Panc1 (cell line): ENCODE measurements at regions not wholly inside any gene's neighbourhood (a gene's known extent, or its start where the extent isn't known, plus 50 kb on each side); places are given as distances from the start of the nearest gene placed in this dataset.

Source experiments
- ATAC-seq: fragments of 200-7000 bp; cut with Tn5 transposase; 2 replicates; pipeline ENCODE4 v1.9.1; 2020; ENCODE audit warnings: mild to moderate bottlenecking, moderate library complexity
- BruUV-seq: library from RNA; stranded (reverse); fragments of 400-500 nt; replicated peaks from 2 replicates; lab custom pipeline; 2021; lab: Mats Ljungman, UMichigan
- CTCF ChIA-PET: fragments of 300-600 bp; sonication (Branson Sonifier 250); formaldehyde crosslinking; loops from one replicate; lab custom pipeline; 2022; ENCODE audit warnings: antibody characterized with exemption; lab: Charles Lee
- POLR2A ChIA-PET: fragments of 300-600 bp; sonication (Branson Sonifier 250); formaldehyde crosslinking; loops from one replicate; lab custom pipeline; 2022; ENCODE audit warnings: antibody characterized with exemption; lab: Charles Lee
- DNase-seq: peaks from one replicate; pipeline ENCODE4 v3.0.0-alpha.2; 2010; ENCODE audit warnings: low read depth, low spot score
- H3K27ac ChIP-seq: 2 replicates; pipeline ENCODE4 v1.5.1; 2011; ENCODE audit warnings: mild to moderate bottlenecking, low read length, inconsistent platforms
- H3K27me3 ChIP-seq: fragments of 200-500 bp; sonication (Bioruptor generic); 2 replicates; pipeline ENCODE4 v1.6.0; 2014; ENCODE audit warnings: low read length, inconsistent platforms; ENCODE audit not compliant: control insufficient read depth, insufficient read depth
- H3K36me3 ChIP-seq: fragments of 200-500 bp; sonication (Bioruptor generic); 2 replicates; pipeline ENCODE4 v1.5.1; 2014; ENCODE audit warnings: inconsistent platforms, mild to moderate bottlenecking, low read length, moderate library complexity; ENCODE audit not compliant: control insufficient read depth, insufficient read depth
- H3K4me1 ChIP-seq: 2 replicates; pipeline ENCODE4 v1.5.1; 2011; ENCODE audit warnings: inconsistent platforms, mild to moderate bottlenecking, low read length, moderate library complexity; ENCODE audit not compliant: control insufficient read depth, insufficient read depth
- H3K4me3 ChIP-seq, 2 experiments: 2 replicates each; pipeline ENCODE4 v1.5.1; 2011 to 2012; ENCODE audit warnings: low read depth in 2 of 2, low read length in 2 of 2, mild to moderate bottlenecking in 2 of 2, inconsistent platforms in 1 of 2, moderate library complexity in 1 of 2
- H3K9me3 ChIP-seq: fragments of 200-500 bp; sonication (Bioruptor generic); 2 replicates; pipeline ENCODE4 v1.5.1; 2014; ENCODE audit warnings: low read depth, mild to moderate bottlenecking, inconsistent platforms, low read length, moderate library complexity; ENCODE audit not compliant: control insufficient read depth, insufficient read depth
- POLR2AphosphoS5 ChIP-seq: IDR thresholded peaks from 2 replicates; pipeline ENCODE4 v1.6.1; 2012; ENCODE audit warnings: mild to moderate bottlenecking, low read depth, low read length, moderate library complexity
- SIN3A ChIP-seq: IDR thresholded peaks from 2 replicates; pipeline ENCODE4 v1.6.1; 2012; ENCODE audit warnings: low read depth, mild to moderate bottlenecking, low read length, moderate library complexity, borderline replicate concordance; ENCODE audit not compliant: insufficient read depth
- TCF7L2 ChIP-seq: IDR thresholded peaks from 2 replicates; pipeline ENCODE4 v1.6.1; 2011; ENCODE audit warnings: mild to moderate bottlenecking, low read depth, low read length, inconsistent platforms
- in situ Hi-C: cut with HindIII; loops from 2 replicates; pipeline ENCODE4 v1.10.0; 2016; ENCODE audit warnings: low sequenced_read_pairs, low pct_unique_long_range_greater_than_20kb
- intact Hi-C: fragments of 100-400 bp; cut with micrococcal nuclease; formaldehyde crosslinking; loops from one replicate; pipeline ENCODE4 v1.10.0; 2022; ENCODE audit not compliant: unreplicated experiment
- TF ChIP-seq, protein P1 (sequence below), 2 experiments: IDR thresholded peaks; 2 replicates each; pipeline ENCODE4 v1.6.1; 2011 to 2012; ENCODE audit warnings: low read depth in 2 of 2, control low read depth in 1 of 2, low read length in 1 of 2, mild to moderate bottlenecking in 1 of 2, moderate library complexity in 1 of 2; ENCODE audit not compliant: insufficient read depth in 1 of 2
- TF ChIP-seq, protein P2 (sequence below): fragments of 450-650 bp; IDR thresholded peaks from 2 replicates; pipeline ENCODE4 v1.5.1; 2017; ENCODE audit warnings: mild to moderate bottlenecking

DNA sequence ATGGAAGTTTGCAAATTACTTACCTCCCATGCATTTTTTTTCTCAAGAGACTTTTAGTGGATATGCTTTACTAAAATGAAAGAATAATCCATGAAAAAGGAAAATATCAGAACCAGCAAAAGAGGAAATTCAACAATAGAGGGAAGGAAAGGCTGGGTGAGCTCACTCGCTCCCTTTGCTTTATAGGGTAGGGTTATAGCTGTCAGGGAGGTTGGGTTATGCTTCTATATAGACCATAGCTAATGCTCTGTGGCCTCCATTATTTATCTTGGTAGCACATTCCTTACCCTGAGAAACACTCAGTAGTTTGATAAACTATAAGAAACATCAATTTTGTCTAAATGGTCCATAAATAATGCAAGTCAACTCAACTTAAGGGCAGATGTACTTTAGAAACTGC is 215.9 kb upstream of the FAR2 start:
- TF ChIP-seq TCF7L2 (no peak), SIN3A (no peak), POLR2AphosphoS5 (no peak)
- TF ChIP-seq, protein P1, sequence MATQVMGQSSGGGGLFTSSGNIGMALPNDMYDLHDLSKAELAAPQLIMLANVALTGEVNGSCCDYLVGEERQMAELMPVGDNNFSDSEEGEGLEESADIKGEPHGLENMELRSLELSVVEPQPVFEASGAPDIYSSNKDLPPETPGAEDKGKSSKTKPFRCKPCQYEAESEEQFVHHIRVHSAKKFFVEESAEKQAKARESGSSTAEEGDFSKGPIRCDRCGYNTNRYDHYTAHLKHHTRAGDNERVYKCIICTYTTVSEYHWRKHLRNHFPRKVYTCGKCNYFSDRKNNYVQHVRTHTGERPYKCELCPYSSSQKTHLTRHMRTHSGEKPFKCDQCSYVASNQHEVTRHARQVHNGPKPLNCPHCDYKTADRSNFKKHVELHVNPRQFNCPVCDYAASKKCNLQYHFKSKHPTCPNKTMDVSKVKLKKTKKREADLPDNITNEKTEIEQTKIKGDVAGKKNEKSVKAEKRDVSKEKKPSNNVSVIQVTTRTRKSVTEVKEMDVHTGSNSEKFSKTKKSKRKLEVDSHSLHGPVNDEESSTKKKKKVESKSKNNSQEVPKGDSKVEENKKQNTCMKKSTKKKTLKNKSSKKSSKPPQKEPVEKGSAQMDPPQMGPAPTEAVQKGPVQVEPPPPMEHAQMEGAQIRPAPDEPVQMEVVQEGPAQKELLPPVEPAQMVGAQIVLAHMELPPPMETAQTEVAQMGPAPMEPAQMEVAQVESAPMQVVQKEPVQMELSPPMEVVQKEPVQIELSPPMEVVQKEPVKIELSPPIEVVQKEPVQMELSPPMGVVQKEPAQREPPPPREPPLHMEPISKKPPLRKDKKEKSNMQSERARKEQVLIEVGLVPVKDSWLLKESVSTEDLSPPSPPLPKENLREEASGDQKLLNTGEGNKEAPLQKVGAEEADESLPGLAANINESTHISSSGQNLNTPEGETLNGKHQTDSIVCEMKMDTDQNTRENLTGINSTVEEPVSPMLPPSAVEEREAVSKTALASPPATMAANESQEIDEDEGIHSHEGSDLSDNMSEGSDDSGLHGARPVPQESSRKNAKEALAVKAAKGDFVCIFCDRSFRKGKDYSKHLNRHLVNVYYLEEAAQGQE (IDR thresholded peaks at IDR 0.05; ENCODE audit: insufficient read depth in 1 of 2, low read depth in 2 of 2, low read length in 1 of 2), result no peak
- TF ChIP-seq, protein P2, sequence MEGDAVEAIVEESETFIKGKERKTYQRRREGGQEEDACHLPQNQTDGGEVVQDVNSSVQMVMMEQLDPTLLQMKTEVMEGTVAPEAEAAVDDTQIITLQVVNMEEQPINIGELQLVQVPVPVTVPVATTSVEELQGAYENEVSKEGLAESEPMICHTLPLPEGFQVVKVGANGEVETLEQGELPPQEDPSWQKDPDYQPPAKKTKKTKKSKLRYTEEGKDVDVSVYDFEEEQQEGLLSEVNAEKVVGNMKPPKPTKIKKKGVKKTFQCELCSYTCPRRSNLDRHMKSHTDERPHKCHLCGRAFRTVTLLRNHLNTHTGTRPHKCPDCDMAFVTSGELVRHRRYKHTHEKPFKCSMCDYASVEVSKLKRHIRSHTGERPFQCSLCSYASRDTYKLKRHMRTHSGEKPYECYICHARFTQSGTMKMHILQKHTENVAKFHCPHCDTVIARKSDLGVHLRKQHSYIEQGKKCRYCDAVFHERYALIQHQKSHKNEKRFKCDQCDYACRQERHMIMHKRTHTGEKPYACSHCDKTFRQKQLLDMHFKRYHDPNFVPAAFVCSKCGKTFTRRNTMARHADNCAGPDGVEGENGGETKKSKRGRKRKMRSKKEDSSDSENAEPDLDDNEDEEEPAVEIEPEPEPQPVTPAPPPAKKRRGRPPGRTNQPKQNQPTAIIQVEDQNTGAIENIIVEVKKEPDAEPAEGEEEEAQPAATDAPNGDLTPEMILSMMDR, result no peak
- POLR2A ChIA-PET, result no interaction called here
- H3K27ac ChIP-seq, result no peak overlapping the region
- no peak overlapping the region for H3K4me3 ChIP-seq
- DNase-seq, result no peak
- no TSS peak for BruUV-seq
- no peaks in the 10 kb centered on the region for H3K27me3 ChIP-seq
- no peaks in the 10 kb centered on the region for H3K36me3 ChIP-seq
- intact Hi-C loops, result no loop called here
- in situ Hi-C loops, result no loop called here
- ATAC-seq, result no peak
- H3K4me1 ChIP-seq, result no peaks in the 10 kb centered on the region
- CTCF ChIA-PET, result no interaction called here
- H3K9me3 ChIP-seq, result no peaks in the 10 kb centered on the region

DNA sequence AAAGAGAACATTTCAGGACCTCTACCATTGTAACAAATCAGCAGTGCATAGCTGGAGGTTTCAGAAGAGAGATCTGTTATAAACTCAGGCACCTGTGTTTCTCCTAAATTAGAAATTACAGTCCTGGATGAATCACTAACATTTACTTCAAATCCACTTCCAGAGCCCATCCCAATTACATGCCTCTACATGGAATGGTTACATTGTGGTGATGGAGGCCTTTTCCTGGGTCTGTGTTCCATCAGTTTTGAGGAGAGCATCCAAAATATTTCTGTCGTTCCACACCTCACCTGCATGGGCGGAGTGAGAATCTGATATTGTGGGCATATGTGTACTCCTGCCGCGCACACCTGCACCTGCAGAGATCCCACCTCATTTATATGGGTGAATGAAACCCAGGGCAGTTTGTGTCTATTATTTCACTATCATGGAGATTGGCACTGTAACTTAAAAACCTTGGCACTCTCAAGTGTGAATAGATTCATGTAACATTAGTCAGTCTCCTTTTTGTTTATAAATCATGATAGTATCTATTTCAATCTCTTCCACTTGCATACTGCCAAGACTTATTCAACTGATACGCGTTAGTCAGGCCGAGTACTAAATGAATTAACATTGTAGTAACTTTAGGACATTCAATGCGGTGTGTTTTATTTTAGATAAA is 215.1 kb upstream of the FAR2 start:
- ChIA-PET CTCF (no interaction called here), POLR2A (no interaction called here)
- Histone ChIP-seq H3K27me3 (no peaks in the 10 kb centered on the region), H3K4me3 (no peak overlapping the region), H3K27ac (no peak overlapping the region), H3K36me3 (no peaks in the 10 kb centered on the region), H3K9me3 (no peaks in the 10 kb centered on the region), H3K4me1 (no peaks in the 10 kb centered on the region)
- DNase-seq, result no peak
- BruUV-seq, result no TSS peak
- intact Hi-C loops (no loop called here), in situ Hi-C loops (no loop called here)
- no peak for ATAC-seq
- TF ChIP-seq, protein P2, result no peak
- TF ChIP-seq SIN3A, result no peak
- TF ChIP-seq, protein P1 (IDR thresholded peaks at IDR 0.05; ENCODE audit: insufficient read depth in 1 of 2, low read depth in 2 of 2, low read length in 1 of 2), result no peak
- TF ChIP-seq TCF7L2, result no peak
- TF ChIP-seq POLR2AphosphoS5, result no peak
